ENCODE measurements at regions not wholly inside any gene's neighbourhood (a gene's known extent, or its start where the extent isn't known, plus 50 kb on each side); places are given as distances from the start of the nearest gene placed in this dataset.

DNA sequence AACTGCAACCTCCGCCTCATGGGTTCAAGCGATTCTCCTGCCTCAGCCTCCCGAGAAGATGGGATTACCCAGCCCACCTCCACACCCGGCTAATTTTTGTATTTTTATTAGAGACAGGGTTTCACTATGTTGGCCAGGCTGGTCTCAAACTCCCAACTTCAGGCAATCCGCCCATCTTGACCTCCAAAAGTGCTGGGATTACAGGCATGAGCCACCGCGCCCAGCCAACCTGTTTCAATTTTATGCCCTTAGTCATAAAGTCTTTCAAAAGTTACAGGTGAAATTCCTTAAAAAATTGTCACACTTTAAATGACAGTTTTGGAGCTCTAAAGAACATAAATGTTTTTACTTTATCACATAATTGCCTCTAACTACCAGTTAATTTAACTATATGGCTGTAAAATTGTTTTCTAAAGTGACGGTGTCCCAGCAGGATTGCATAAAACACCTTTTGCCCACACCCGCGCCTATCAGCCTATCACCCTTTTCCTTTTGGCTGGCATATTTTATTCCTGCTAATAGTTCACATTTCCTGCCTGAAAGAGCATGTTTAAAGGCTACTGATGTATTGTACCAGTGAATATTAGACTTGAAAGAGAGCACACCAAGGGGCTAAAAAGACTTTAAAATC, 164.2 kb upstream of the SEMA6D start:
- no peak overlapping the region for H3K27ac Mint-ChIP-seq
- H3K27me3 Mint-ChIP-seq: peaks cover 7% of the 10 kb centered on the region

DNA sequence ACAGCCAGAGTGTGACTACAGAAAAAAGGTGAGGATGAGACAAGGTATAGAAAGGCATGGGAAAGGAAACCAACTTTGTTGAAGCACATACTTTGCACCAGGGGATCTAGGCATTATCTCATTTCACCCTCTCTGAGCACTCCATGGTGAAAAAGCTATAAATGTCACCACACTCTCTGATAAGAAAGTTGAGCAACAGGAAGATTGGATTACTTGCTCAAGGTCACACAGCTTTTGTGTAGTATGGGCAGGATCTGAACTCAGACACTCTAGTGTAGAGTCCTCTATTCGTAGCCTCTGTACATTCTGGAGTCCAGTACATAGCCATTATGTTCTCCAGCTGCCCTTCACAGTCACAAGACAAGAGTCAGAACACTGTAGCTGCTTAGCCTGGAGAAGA, 163.4 kb upstream of the SEMA6D start:
- H3K27me3 Mint-ChIP-seq: peaks cover 5% of the 10 kb centered on the region
- H3K27ac Mint-ChIP-seq: no peak overlapping the region
- intact Hi-C loops (cut with micrococcal nuclease): no loop called here
- no peaks in the 10 kb centered on the region for H3K4me1 Mint-ChIP-seq (ENCODE audit: low read depth)
- H3K4me3 Mint-ChIP-seq: no peak overlapping the region
- peaks cover under 1% of the 10 kb centered on the region for H3K9me3 Mint-ChIP-seq
- no peaks in the 10 kb centered on the region for H3K36me3 Mint-ChIP-seq (ENCODE audit: low read depth)

More for the DNA sequence above, 164.2 kb upstream of the SEMA6D start:
- intact Hi-C loops (cut with micrococcal nuclease): no loop called here
- no peaks in the 10 kb centered on the region for H3K9me3 Mint-ChIP-seq
- H3K4me3 Mint-ChIP-seq: no peak overlapping the region
- H3K4me1 Mint-ChIP-seq (ENCODE audit: low read depth): no peaks in the 10 kb centered on the region
- H3K36me3 Mint-ChIP-seq (ENCODE audit: low read depth): no peaks in the 10 kb centered on the region

DNA sequence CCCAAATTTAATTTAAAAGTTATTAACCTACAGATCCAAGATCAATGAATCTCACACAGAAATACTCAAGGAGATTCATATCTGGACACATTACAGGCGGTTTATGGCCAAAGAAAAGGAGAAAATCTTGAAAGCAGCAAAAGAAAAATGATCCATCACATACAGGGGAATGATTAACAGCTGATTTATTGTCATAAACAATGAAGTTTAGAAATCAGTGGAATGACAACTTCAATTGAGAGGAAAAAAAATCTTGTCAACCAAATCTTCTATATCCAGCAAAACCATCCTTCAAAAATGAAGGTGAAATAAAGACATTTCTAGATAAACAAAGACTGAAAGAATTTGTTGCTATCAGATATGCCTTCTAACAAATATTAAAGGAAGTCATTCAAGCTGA, 156.2 kb upstream of the SEMA6D start:
- H3K9me3 Mint-ChIP-seq: peaks cover 25% of the 10 kb centered on the region
- H3K4me3 Mint-ChIP-seq: no peak overlapping the region
- H3K27ac Mint-ChIP-seq: no peak overlapping the region
- no peaks in the 10 kb centered on the region for H3K36me3 Mint-ChIP-seq (ENCODE audit: low read depth)
- intact Hi-C loops (cut with micrococcal nuclease): no loop called here
- no peaks in the 10 kb centered on the region for H3K4me1 Mint-ChIP-seq (ENCODE audit: low read depth)
- H3K27me3 Mint-ChIP-seq: no peaks in the 10 kb centered on the region

DNA sequence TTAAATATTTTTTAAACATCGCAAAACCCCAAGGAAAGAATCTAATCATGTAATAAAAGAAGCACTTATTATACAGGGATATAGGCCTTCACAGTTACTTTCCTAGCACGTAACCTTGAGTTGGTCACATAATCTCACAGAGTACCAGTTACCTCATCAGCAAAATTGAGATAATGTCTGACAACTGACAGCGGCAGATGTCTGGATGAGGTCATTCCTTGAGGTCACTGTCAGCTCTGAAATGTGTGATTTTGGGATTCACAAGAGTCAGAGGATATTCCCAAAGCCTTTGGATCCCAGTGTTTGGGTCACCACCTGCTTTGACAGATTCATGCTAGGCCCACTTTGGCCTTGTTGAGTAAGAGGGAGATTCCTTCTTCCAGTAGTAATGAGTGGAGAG, 151.4 kb upstream of the SEMA6D start:
- Mint-ChIP-seq H3K27me3 (no peaks in the 10 kb centered on the region), H3K27ac (no peak overlapping the region), H3K9me3 (peaks cover 5% of the 10 kb centered on the region), H3K4me1 (ENCODE audit: low read depth) (no peaks in the 10 kb centered on the region), H3K36me3 (ENCODE audit: low read depth) (no peaks in the 10 kb centered on the region), H3K4me3 (no peak overlapping the region)
- intact Hi-C loops (cut with micrococcal nuclease): no loop called here

DNA sequence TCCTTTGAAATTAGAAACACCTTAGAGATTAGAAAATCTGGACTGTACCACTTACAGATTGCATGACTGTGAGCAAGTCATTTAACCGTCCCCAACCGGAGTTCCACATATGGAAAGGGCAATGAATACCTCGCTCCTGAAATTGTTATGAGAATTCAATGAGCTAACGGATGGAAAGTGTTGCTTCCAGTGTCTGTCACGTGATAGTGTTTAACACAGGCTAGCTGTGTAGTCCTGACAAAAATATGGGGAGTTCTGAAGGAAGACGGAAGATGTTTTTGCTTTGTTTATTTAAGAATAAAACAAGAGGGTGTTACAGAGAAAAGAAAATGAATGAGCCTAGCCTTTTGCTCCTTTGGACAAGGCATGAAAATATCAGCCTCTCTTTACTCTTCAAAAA, 150.7 kb upstream of the SEMA6D start:
- intact Hi-C loops (cut with micrococcal nuclease): no loop called here
- no peaks in the 10 kb centered on the region for H3K27me3 Mint-ChIP-seq
- no peak overlapping the region for H3K27ac Mint-ChIP-seq
- no peaks in the 10 kb centered on the region for H3K9me3 Mint-ChIP-seq
- H3K4me3 Mint-ChIP-seq: no peak overlapping the region
- H3K36me3 Mint-ChIP-seq (ENCODE audit: low read depth): no peaks in the 10 kb centered on the region
- no peaks in the 10 kb centered on the region for H3K4me1 Mint-ChIP-seq (ENCODE audit: low read depth)

DNA sequence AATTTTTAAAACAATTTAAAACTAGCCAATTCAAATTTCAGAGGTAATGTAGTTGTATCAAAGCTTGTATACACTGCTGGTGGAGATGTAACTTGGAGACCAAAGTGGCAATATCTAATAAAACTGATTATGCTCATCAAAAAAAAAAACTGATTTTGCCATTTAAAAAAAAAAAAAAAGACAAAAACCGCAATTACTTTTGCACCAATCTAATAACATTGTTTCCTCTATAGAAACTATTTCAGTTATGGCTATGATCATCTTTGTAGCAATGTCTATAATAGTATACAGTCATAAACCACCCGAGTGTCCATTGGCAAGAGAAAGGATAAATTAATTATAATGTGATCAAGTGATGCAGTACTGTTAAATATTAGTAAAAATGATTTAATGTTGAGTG, 149.3 kb upstream of the SEMA6D start:
- Mint-ChIP-seq H3K36me3 (ENCODE audit: low read depth) (no peaks in the 10 kb centered on the region), H3K9me3 (no peaks in the 10 kb centered on the region)

DNA sequence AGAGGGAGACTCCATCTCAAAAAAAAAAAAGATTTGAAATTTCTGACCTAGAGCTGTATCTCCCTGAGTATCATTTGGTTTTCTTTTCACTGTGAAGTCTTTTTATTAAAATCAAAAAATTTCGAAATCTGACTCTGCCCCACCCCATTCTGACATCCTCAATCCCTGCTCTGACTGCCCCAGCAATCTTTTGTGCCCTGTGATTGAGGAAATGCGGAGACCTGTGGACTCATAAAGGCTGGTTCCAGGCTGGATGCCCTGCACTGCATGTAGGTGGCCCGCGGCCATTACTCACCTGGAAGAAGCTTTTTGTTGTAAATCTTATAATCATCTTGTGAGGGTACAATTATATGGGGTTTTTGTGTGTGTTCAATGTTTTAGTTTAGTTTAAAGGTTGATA, 147.3 kb upstream of the SEMA6D start:
- H3K4me1 Mint-ChIP-seq (ENCODE audit: low read depth): no peaks in the 10 kb centered on the region
- no peaks in the 10 kb centered on the region for H3K9me3 Mint-ChIP-seq
- H3K4me3 Mint-ChIP-seq: no peak overlapping the region
- intact Hi-C loops (cut with micrococcal nuclease): no loop called here
- peaks cover 5% of the 10 kb centered on the region for H3K27me3 Mint-ChIP-seq
- H3K36me3 Mint-ChIP-seq (ENCODE audit: low read depth): no peaks in the 10 kb centered on the region
- H3K27ac Mint-ChIP-seq: no peak overlapping the region

More for the DNA sequence above, 149.3 kb upstream of the SEMA6D start:
- Mint-ChIP-seq H3K4me3 (no peak overlapping the region), H3K27ac (no peak overlapping the region), H3K27me3 (peaks cover 3% of the 10 kb centered on the region), H3K4me1 (ENCODE audit: low read depth) (no peaks in the 10 kb centered on the region)
- intact Hi-C loops (cut with micrococcal nuclease): no loop called here

DNA sequence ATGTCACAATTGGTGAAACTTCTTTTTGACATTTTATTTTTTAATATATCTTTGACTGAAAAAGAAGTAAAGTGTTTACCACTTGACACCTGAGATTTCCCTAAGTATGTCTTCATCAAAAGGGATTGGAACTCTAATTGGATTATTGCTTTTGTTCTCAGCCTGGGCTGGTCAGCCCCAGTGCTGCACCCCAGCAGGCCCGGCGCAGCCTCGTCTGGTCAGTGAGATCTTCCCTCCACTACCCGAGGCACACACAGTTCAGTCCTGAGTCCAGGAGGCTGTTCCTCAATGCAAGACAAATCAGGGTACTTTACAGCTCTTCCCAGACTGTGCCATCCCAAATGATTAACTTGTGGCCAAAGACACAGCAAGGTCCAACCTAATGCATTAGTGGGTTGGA, 146.9 kb upstream of the SEMA6D start:
- no peak overlapping the region for H3K4me3 Mint-ChIP-seq
- no peaks in the 10 kb centered on the region for H3K4me1 Mint-ChIP-seq (ENCODE audit: low read depth)
- no peak overlapping the region for H3K27ac Mint-ChIP-seq
- H3K36me3 Mint-ChIP-seq (ENCODE audit: low read depth): no peaks in the 10 kb centered on the region
- H3K27me3 Mint-ChIP-seq: peaks cover 6% of the 10 kb centered on the region
- intact Hi-C loops (cut with micrococcal nuclease): no loop called here
- H3K9me3 Mint-ChIP-seq: no peaks in the 10 kb centered on the region

DNA sequence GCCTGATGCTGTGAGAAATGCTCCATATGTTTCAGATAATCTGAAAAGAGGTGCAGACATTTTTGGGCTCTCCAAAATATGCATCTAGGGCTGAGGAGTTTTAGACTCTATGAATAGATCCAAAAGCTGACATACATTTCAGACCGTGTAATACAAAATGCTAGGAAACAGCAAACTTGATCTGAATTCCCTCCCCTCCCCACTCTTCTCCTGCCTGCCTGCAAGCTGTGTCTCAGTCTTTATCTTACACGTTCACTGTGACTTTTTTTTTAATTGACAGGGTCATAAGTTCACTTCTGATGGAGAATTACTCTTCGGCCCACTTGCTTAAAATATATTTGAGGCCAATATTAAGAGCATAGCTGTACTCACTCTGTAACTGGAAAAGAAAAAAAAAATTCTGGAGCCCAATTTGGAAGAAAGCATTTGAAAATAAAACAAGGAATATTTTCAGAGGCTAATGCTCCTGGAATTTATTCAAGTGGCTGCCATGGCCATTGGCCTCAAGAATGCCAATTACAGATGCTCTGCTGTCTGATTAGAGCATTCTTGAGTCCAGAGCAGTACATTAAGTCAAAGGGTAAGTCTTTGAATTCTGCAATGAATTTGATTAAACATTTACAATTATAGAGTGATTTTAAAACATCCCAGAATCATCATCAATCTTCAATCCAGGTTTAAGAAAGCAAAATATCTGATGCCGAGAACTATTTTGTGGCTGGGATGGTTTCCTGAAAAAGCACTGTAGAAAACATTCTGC, 146.2 kb upstream of the SEMA6D start:
- Mint-ChIP-seq H3K4me1 (ENCODE audit: low read depth) (no peaks in the 10 kb centered on the region), H3K9me3 (no peaks in the 10 kb centered on the region), H3K36me3 (ENCODE audit: low read depth) (no peaks in the 10 kb centered on the region), H3K27me3 (peaks cover 6% of the 10 kb centered on the region), H3K4me3 (no peak overlapping the region), H3K27ac (no peak overlapping the region)
- intact Hi-C loops (cut with micrococcal nuclease): no loop called here

DNA sequence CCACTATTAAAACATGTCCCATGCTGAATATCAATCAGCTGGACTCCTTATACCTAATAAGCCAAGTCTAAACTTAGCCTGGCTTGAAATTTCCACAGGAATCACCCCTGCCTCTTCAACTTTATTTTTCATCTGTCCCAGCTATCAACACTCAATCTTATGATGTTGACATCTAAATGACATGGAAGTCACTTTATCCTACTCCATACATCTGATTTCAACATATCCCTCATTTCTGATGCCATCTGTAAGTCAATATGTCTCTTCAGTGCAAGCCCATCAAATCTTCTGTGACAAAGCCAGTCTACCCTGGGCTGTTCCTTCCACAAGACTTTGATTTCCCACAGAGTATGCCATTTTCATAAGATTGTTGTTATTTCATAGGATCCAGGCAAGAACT, 143.6 kb upstream of the SEMA6D start:
- Mint-ChIP-seq H3K36me3 (ENCODE audit: low read depth) (no peaks in the 10 kb centered on the region), H3K4me3 (no peak overlapping the region), H3K9me3 (no peaks in the 10 kb centered on the region), H3K4me1 (ENCODE audit: low read depth) (no peaks in the 10 kb centered on the region), H3K27ac (no peak overlapping the region), H3K27me3 (peaks cover 6% of the 10 kb centered on the region)
- intact Hi-C loops (cut with micrococcal nuclease): no loop called here

DNA sequence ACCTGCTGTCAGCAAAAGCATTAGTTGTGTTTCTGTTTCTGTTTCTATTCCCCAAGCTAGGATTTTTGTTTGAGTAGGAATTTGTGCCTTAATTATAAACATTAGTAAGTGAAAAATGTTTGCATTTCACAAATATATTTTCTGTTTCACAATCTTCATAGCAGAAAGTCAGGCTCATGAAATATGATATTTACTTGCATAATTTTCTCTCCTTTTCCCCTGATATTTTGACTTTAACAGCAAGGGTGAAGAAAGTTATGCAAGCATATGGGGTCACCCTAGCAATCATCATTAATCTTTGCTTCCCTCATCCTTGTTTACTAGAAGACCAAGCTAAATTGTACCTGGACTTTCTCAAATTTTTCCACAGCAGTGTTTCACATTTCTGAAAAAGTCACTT, 140.3 kb upstream of the SEMA6D start:
- Mint-ChIP-seq H3K4me1 (ENCODE audit: low read depth) (no peaks in the 10 kb centered on the region), H3K27me3 (peaks cover 6% of the 10 kb centered on the region), H3K4me3 (no peak overlapping the region), H3K36me3 (ENCODE audit: low read depth) (no peaks in the 10 kb centered on the region), H3K9me3 (no peaks in the 10 kb centered on the region), H3K27ac (no peak overlapping the region)
- intact Hi-C loops (cut with micrococcal nuclease): no loop called here

DNA sequence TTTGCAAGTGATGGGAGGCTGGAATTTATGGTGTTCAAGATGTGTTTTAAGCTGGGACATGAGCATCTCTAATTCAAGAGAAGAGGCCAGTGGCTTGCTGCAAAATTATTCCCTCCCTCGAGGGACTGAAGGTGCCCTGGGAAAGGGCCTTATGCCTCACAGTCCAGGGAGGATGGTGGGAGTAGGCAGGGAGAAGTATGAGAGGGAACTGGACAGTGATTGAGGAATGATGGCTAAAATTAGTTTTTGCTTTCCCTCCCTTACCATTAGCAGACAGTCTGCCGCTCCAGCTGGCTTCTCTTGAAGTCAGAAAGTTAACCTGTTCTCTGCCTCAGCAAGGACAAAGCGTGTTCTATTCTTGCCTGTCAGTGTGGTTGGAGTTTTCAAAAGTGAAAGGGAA, 139.8 kb upstream of the SEMA6D start:
- Mint-ChIP-seq H3K27me3 (peaks cover 4% of the 10 kb centered on the region), H3K27ac (no peak overlapping the region), H3K36me3 (ENCODE audit: low read depth) (no peaks in the 10 kb centered on the region), H3K4me1 (ENCODE audit: low read depth) (no peaks in the 10 kb centered on the region), H3K4me3 (no peak overlapping the region), H3K9me3 (no peaks in the 10 kb centered on the region)
- intact Hi-C loops (cut with micrococcal nuclease): no loop called here

DNA sequence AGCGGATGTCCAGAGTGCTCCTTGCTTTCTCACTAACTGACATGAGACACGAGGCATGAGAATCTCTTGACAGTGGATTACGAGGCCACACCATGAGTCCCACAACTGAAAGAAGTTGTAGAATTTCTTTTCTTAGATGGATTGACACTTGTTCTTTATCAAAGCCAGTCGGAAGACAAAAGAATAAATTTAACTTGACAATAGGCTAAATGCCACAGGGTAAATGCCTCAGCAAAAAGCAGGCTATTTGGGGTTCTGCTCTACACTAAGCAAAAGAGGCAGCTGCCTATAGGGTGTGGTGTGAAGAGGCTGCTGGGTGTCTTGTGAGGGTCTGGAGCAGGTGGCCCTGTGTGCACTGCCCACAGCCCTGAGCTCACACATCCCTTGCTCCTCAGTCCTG, 135.1 kb upstream of the SEMA6D start:
- Mint-ChIP-seq H3K4me3 (no peak overlapping the region), H3K4me1 (ENCODE audit: low read depth) (no peaks in the 10 kb centered on the region), H3K27ac (no peak overlapping the region), H3K36me3 (ENCODE audit: low read depth) (no peaks in the 10 kb centered on the region), H3K9me3 (no peaks in the 10 kb centered on the region), H3K27me3 (no peaks in the 10 kb centered on the region)
- intact Hi-C loops (cut with micrococcal nuclease): no loop called here

DNA sequence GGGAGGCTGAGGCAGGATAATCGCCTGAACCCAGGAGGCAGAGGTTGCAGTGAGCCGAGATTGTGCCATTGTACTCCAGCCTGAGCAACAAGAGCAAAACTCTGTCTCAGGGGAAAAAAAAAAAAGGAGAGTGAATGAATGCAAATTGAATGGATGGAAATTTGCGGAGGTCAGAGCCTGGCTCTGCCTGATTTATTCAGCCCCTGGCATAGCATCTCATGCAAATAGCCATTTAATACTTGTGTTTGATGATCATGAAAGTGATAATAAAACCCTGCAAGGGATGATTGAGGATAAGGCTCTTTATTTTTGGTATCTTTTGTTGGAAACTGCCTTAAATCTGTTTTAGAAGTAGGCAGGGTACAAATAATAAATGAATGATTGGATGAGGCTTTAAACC, 133.0 kb upstream of the SEMA6D start:
- H3K36me3 Mint-ChIP-seq (ENCODE audit: low read depth): no peaks in the 10 kb centered on the region
- no peaks in the 10 kb centered on the region for H3K27me3 Mint-ChIP-seq
- no peak overlapping the region for H3K4me3 Mint-ChIP-seq
- H3K9me3 Mint-ChIP-seq: no peaks in the 10 kb centered on the region
- H3K27ac Mint-ChIP-seq: no peak overlapping the region
- intact Hi-C loops (cut with micrococcal nuclease): no loop called here
- H3K4me1 Mint-ChIP-seq (ENCODE audit: low read depth): no peaks in the 10 kb centered on the region
